Smooth muscle cell of the brain vasculature (primary cell): ENCODE measurements at regions not wholly inside any gene's neighbourhood (a gene's known extent, or its start where the extent isn't known, plus 50 kb on each side); places are given as distances from the start of the nearest gene placed in this dataset.
"Not testable (repeated sequence)": the region's sequence is repeated elsewhere in the genome, so short reads cannot be mapped to it uniquely, and the experiment has no call there.

Source experiments
- DNase-seq: peaks from one replicate; pipeline ENCODE4 v3.0.0-alpha.2; 2012; ENCODE audit warnings: low read depth, low spot score

DNA sequence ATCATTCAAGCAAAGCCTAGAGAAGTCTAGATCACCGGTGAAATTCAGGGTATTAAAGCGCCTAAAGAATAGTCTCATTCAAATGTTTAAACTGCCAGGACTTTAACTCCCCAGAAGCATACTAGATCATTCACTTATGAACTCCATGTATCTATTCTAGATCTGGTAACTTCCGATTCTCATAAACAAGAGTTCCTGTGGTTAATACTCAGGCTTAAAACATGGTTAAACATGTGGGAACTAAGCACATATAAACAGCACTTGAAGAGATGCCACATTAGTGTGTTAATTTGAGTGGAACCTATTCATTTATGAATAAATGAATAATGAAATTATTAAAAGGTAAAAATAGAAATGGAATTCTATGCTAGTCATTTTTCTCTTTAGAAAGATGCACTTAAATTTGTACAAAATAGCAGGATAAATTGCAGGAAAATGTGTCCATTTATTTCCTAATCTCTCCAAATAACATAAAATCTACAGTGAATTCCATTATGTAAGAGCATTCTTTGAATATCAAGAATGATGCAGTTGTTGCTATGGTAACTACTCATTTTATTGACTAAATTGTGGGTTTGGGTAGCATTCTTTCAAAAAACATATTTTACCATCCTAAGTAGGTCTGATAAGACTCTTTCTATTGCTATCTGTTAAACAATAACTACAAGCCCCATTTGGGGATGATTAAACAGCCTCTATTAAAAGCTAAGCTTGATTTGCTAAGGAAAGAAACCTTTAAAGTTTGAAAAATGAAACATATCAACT is 147.6 kb upstream of the TMEM168 start:
- DNase-seq = no peak

DNA sequence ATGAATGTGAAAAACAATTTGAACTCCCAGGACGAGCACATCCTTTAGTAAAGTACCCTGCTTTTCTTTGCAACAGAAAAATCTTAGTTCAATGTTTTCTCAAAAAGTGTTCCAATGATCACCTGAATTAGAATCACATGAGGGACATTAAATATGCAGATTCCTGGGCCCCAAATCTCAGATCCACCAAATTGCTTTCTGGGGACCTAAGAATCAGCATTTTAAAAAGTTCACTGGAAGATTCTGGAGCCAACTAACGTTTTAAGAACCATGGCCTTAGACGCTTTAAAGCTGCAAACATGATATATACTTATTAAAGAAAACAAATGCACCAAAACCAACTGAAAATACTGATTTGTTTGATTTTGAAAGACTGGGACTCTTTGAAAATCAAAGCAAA is 143.4 kb upstream of the TMEM168 start:
- DNase-seq = no peak

DNA sequence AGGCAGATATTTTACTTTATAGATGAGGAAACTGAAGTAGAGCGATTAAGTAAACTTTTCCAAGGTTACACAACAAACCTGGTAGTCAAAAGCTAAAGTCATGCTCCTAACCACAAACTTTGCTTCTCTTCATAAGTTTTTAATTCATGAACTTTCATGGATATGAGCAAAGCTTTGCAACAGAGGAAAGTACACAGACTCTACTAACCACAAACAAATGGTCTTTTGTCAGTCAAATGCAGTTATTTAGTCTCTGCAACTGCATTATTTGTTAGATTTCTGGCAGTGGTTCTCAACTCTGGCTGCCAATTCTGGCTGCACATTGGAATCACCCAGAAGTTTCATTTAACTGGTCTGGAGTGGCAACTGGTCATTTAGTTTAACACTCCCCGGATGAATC is 140.6 kb upstream of the TMEM168 start:
- DNase-seq = no peak

DNA sequence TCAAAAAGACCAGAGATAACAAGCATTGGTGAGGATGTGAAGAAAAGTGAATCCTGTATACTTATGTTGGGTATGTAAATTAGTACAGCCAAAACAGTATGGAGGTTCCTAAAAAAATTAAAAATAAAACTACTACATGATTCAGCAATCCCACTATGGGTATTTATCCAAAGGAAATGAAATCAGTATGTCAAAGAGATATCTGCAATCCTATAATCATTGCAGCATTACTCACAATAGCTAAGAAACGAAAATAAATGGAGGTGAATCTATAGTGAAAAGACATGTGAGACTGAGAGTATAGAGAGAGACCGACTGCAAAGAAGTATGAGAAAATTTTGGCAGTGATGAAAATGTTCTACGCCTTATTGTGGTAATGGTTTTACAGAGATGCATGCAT is 139.2 kb upstream of the TMEM168 start:
- DNase-seq = no peak

DNA sequence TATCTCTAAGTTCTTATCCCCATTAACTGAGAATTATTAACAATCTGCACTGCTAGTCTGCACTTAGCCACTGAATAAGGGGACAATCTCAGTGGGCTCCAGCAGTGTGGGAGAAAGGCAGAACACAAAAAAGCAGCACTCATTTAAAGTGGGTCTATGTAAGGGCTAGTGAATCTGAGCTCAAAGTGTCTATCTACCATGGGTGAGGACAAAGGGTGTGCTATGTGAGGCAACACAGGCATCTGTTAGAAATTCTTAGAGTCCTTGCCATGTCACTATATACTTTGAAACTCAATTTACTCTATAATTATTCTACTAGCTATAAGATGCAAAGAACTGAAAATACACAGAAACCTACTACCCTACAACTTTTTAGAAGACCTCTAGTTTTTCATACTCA is 135.8 kb upstream of the TMEM168 start:
- DNase-seq = no peak

DNA sequence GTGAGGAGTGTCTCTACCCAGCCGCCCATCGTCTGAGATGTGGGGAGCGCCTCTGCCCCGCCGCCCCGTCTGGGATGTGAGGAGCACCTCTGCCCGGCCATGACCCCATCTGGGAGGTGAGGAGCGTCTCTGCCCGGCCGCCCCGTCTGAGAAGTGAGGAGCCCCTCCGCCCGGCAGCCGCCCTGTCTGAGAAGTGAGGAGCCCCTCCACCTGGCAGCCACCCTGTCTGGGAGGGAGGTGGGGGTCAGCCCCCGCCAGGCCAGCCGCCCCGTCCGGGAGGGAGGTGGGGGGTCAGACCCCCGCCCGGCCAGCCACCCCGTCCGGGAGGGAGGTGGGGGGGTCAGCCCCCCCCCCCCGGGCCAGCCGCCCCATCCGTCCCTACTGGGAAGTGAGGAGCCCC is 132.4 kb upstream of the TMEM168 start:
- not testable (repeated sequence) for DNase-seq

DNA sequence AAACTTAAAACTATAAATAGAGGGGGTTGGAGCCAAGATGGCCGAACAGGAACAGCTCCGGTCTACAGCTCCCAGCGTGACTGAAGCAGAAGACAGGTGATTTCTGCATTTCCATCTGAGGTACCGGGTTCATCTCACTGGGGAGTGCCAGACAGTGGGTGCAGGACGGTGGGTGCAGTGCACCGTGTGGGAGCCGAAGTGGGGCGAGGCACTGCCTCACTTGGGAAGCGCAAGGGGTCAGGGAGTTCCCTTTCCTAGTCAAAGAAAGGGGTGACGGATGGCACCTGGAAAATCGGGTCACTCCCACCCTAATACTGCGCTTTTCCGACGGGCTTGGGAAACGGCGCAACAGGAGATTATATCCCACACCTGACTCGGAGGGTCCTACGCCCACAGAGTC is 126.2 kb upstream of the TMEM168 start:
- DNase-seq = not testable (repeated sequence)

DNA sequence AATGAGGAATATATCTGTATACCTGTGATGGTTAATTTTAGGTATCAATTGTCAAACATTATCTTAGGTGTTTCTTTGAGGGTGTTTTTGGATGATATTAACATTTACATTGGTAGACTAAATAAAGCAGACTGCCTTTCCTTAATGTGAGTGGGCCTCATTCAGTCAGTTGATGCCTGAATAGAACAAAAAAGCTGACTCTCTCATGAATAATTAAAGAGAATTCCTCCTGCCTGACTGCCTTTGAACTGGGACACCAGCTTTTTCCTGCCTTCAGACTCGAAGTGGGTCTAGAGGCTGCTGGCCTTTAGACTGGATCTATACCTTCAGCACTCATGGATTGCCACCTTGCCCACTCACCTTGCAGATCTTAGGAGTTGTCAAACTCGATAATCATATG is 117.9 kb upstream of the TMEM168 start:
- no peak for DNase-seq

DNA sequence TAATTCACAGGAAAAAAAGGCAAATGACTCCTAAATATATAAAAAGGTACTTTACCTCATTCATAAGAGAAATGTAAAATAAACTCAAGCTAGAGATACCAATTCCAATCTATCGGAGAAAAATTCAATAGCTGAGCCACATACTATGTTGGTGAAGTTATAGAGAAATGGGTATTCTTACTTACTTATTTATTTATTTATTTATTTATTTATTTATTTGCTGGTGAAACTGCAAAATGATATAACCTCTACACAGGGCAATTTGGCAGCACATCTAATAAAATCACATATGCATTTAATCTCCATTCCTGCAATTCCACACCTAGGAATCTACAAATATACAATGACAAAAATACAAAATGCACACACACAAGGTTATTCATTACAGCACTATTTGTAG is 117.5 kb upstream of the TMEM168 start:
- DNase-seq = no peak

DNA sequence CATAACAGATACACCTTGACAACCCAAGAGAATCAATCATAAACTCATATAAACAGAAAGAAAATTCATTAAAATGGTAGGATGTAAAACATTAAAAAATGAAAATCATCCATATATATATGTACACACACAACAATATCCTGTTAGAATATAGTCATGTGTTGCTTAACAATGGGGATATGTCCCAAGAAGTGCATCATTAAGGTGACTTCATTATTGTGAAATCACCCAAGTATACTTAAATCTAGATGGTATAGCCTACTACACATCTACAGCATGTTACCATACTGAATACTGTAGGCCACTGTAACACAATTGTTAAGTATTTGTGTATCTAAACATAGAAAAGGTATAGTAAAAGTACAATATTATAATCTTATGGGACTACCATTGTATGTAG is 115.8 kb upstream of the TMEM168 start:
- no peak for DNase-seq

DNA sequence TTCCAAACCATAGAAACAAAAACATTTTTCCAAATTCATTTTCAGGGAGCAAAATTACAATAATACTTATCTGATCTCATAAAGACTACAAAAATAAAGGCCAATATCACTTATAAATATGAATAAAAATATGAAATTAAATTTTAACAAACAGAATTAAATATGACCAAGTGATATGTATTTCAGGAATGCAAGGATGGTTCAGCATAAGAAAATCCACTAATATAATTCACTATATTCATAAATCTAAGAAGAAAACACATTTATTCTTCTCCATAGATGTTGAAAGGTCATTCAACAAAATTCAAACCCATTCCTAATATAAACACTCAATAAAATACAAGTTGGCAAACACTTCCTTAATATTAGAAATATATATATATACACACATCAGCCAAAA is 115.2 kb upstream of the TMEM168 start:
- DNase-seq = no peak

DNA sequence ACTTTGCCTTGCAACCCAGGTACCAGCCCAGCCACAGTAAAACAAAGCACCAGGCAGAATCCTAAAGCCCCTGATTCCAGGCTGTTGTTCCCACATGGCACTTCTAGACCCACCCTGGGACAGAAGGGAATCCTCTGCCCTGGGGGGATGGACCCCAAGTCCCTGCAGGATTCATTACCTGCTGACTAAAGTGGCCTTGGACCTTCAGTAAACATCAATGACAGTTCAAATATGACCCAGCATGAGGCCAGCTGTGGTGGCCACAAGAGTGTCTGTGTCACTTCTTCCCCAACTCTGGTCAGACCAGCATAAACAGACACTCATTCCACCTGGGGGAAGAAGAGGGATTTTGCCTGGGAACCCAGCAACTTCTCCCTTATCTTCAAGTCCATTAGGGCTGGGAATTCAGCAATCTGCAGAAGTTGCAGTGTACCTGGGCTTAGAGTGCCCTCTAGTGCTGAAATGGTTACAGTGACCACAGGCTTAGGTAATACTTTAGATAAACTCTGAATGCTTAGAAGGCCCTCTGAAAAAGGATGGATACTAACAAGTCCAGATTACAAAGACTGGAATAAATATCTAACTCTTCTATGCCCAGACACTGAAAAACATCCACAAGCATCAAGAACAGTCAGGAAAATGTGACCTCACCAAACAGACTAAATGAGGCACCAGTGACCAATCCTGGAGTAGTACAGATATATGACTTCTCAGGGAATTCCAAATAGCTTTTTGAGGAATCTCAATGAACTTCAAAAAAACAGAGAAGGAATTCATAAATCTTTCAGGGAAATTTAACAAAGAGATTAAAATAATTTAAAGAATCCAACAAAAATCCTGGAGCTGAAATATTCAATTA is 108.5 kb upstream of the TMEM168 start:
- peak; percentile 53 for DNase-seq

DNA sequence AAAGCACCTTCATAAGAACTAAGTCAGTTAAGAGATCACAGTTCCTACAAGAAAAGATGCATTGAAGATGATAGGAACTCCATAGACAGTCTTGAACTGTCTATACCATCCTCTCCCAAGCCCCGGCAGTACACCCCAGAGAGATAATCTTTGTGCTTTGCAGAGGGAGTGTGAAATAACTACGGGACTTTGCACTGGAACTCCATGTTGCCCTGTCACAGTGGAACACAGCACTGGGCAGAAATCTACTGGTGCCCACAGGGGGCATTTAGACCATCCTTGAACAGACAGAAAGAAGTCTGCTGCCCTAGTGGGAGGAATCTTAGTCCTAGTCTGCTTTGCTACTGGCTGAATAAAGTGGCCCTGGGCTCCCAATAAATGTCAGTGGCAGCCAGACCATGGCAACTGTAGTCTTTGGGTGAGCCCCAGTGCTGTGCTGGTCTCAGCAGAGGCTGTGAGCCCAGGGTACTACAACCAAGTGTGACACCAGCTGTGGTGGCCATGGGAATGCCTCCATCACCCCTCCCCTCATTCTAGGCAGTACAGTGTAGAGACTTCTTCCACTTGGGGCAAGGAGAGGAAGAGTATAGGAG is 107.7 kb upstream of the TMEM168 start:
- DNase-seq = no peak

DNA sequence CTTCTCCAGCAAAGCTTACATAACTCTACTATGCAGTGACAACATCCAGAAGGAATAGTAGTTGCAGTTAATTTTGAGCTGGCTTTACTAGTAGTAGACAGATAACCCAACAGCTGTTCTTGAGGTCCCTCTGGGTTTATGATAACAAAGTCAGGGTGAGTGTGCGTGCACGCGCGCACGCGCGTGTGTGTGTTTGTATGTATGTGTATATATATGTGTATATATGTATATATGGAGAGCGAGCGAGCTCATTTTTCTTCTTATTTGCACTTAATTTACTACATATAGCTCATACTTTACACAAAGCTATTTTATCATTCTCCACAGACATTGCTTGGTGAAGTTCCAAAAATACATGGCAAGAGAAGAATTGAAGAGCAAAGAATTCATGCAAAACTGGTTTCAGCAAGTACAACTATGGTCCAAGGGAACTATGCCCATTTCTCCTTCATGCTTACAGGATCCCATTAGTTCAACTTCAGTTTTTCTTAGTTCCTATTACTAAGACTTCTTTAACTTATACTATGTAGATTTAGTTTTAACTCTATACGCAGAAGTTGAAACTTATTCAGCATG is 105.9 kb upstream of the TMEM168 start:
- DNase-seq = no peak

DNA sequence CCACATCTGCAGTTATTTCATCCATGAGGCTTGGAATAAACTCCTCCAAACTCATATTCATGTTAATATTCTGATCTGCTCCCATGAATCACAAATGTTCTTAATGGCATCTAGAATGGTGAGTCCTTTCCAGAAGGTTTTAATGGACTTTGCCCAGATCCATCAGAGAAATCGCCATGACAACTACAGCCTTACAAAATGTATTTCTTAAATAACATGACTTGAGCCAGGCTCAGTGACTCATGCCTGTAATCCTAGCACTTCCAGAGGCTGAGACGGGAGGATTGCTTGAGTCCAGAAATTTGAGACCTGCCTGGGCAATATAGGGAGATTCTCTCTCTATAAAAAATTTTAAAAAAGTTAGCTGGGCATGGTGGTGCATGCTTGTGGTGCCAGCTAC is 102.1 kb upstream of the TMEM168 start:
- DNase-seq = no peak

DNA sequence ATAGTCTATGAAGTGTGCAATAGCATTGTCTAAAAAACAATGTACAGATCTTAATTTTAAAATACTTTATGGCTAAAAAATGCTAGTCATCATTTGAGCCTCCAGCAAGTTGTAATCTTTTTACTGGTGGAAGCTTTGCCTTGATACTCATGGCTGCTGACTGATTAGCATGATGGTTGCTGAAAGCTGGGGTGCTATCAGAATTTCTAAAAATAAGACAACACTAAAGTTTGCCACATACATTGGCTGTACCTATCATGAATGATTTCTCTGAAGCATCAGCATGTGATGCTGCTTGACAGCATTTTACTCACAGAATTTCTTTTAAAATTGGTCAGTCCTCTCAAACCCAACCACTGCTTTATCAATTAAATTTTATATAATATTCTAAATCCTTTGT is 101.5 kb upstream of the TMEM168 start:
- no peak for DNase-seq

DNA sequence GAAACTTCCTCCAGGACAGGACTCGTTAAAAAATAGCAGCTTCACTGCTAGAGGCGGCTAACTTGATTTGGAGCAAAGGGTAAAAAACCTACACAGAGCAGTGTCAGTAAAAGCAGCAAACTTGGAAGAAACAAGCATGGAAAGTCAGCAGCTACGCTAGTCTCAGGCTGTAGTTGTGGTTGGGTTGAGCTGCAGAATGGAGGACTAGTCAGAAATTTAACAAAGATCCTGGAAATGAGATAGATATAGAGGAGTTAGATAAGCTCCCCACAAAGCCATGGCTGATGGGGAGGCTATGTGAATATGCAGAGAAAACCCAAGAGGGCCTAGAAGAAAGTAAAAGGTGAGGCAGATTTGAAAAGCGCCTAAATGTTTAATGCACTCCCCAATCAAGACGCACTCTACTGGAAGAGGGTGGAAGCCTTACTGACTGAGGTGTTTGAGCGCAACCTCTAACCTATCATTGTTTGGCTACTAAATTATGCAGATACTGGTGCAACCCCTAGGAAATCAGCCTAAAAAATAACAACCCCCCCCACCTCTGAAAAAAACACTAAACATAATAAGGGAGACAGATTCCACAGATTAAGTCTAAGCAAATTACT is 99.7 kb upstream of the TMEM168 start:
- DNase-seq = no peak

DNA sequence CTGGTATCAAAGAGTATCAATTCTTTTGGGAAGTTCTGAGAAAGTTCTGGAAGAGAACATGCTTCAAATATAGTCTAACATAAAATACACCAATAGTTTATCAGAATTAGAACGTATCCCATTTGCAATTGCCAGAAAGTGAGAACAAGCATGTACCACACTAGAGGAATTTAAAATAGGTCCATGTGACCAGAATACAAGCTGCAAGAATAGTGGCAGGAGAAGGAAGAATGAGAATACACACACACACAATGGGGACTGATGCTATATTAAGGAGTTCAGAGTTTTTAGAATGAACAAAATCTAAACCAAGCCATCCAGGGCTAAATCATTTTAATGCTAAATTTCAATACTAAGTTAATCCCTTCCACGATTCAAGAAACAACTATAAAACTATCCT is 99.1 kb upstream of the TMEM168 start:
- DNase-seq = no peak

DNA sequence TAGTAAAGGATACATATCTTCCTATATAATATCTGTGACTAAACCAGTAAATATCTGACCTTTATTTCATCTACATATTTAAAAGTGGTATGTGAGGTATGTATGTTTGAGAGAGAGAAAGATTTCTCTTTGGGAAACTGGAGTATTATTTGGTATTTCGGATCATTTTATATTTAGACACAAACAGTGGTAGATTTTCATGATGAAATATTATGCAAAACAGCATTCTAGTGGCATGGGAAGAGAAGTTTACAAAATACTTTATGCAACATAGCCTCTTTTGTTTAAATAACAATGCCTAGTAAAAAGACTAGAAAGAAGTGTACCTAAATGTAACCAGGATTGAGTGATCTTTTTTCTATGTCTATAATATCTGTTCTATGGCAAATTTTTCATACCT is 98.6 kb upstream of the TMEM168 start:
- DNase-seq = no peak

DNA sequence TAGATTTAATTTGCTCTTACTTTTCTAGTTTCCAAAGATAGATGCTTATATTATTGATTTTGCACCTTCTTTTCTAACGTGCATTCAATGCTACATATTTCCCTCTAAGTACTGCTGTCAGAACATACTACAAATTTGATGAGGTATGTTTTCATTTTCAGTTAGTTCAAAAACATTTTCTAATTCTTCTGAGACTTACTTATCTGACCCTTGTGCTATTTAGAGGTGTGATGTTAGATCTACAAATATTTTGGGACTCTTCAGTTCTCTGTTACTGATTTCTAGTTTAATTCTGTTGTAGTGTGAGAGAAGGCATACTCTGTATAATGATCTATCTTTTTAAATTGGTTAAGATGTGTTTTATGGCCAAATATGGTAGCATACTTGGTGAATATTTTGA is 97.8 kb upstream of the TMEM168 start:
- DNase-seq = no peak

DNA sequence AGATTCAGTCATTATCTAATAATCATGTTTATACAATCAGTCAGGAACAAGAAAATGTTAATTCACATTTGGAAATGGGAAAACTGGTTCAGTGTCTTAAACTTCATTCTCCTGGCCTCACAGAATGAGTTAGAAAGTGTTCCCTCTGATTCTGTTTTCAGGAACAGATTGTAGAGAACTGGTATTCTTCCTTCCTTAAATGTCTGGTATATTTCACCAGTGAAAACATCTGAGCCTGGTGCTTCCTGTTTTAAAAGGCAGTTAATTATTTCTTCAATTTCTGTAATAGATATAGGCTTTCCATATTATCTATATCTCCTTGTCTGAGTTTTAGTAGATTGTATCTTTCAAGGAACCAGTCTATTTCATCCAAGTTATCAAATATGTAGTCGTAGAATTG is 97.1 kb upstream of the TMEM168 start:
- no peak for DNase-seq

DNA sequence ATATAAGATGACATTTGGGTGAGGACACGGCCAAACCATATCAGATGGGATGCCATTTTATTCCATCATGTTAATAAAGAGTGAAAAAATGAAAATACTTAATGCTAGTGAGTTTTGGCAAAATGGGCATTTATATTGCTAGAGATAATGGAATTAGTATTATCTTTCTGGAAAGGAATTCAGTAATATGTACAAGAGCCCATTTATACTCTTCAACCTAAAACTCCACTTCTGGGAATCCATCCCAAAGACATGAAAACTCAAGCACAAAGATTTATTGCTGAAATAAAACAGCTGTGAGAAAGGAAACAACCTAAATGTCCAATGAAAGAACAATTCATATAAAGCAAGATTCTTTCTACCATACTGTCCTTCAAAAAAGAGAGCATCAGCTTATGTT is 96.0 kb upstream of the TMEM168 start:
- no peak for DNase-seq
